Activated CD4-positive, alpha-beta memory T cell treated with anti-CD3 and anti-CD28 coated beads for 36 hours (primary cell): ENCODE measurements at regions not wholly inside any gene's neighbourhood (a gene's known extent, or its start where the extent isn't known, plus 50 kb on each side); places are given as distances from the start of the nearest gene placed in this dataset.

Source experiments
- CTCF ChIA-PET: fragments of 350-600 bp; sonication (Branson Sonifier 250); formaldehyde crosslinking; loops from one replicate; lab custom pipeline; 2021; ENCODE audit warnings: antibody characterized with exemption, inconsistent platforms; lab: Charles Lee
- POLR2A ChIA-PET: fragments of 350-600 bp; sonication (Branson Sonifier 250); formaldehyde crosslinking; loops from one replicate; lab custom pipeline; 2021; ENCODE audit warnings: antibody characterized with exemption; lab: Charles Lee
- DNase-seq: peaks from one replicate; pipeline ENCODE4 v3.0.0-alpha.2; 2020
- H3K27ac Mint-ChIP-seq: one replicate; pipeline ENCODE4 v1.8.0; 2021; ENCODE audit warnings: mixed read lengths
- H3K27me3 Mint-ChIP-seq: one replicate; pipeline ENCODE4 v1.8.0; 2021; ENCODE audit warnings: mixed read lengths
- H3K36me3 Mint-ChIP-seq: one replicate; pipeline ENCODE4 v1.8.0; 2021; ENCODE audit warnings: mixed read lengths
- H3K4me1 Mint-ChIP-seq: one replicate; pipeline ENCODE4 v1.8.0; 2021; ENCODE audit warnings: low read depth, mixed read lengths
- H3K4me3 Mint-ChIP-seq: one replicate; pipeline ENCODE4 v1.8.0; 2021; ENCODE audit warnings: mild to moderate bottlenecking, mixed read lengths
- H3K9me3 Mint-ChIP-seq: one replicate; pipeline ENCODE4 v1.8.0; 2021; ENCODE audit warnings: mixed read lengths
- intact Hi-C: fragments of 100-400 bp; cut with micrococcal nuclease; formaldehyde crosslinking; loops from one replicate; pipeline ENCODE4 v1.15.1; 2023

GRCh38 chr21:39037807-39038405 is 145.3 kb downstream of the PSMG1 start:
- no peaks in the 10 kb centered on the region for H3K36me3 Mint-ChIP-seq
- no peak overlapping the region for H3K4me3 Mint-ChIP-seq
- H3K27me3 Mint-ChIP-seq, result peaks cover 19% of the 10 kb centered on the region
- H3K4me1 Mint-ChIP-seq, result peaks cover 7% of the 10 kb centered on the region
- DNase-seq, result peak; percentile 11
- no peaks in the 10 kb centered on the region for H3K9me3 Mint-ChIP-seq
- ChIA-PET CTCF (interaction anchor here (1.2 kb wide), 1 partner anchor 47 kb away, joined by 4 read pairs; no protein-coding TSS in a partner anchor), POLR2A (no interaction called here)
- H3K27ac Mint-ChIP-seq, result no peak overlapping the region
- intact Hi-C loops, result no loop called here

- ChIA-PET CTCF (no interaction called here), POLR2A (no interaction called here)
- no peak overlapping the region for H3K4me3 Mint-ChIP-seq
- H3K9me3 Mint-ChIP-seq, result no peaks in the 10 kb centered on the region
- H3K27me3 Mint-ChIP-seq, result peaks cover 19% of the 10 kb centered on the region
- no peak for DNase-seq
- H3K27ac Mint-ChIP-seq, result no peak overlapping the region
- no peaks in the 10 kb centered on the region for H3K36me3 Mint-ChIP-seq
- peaks cover 7% of the 10 kb centered on the region for H3K4me1 Mint-ChIP-seq
- intact Hi-C loops, result no loop called here
Observed at GRCh38 chr21:39036581-39036980, 146.7 kb downstream of the PSMG1 start.

- intact Hi-C loops, result no loop called here
- no peaks in the 10 kb centered on the region for H3K36me3 Mint-ChIP-seq
- H3K4me1 Mint-ChIP-seq, result no peaks in the 10 kb centered on the region
- H3K9me3 Mint-ChIP-seq, result no peaks in the 10 kb centered on the region
- POLR2A ChIA-PET, result no interaction called here
- no peak for DNase-seq
- H3K4me3 Mint-ChIP-seq, result no peak overlapping the region
- CTCF ChIA-PET, result interaction anchor here (1.0 kb wide), 1 partner anchor 10 kb away, joined by 5 read pairs; no protein-coding TSS in a partner anchor
- H3K27ac Mint-ChIP-seq, result no peak overlapping the region
- H3K27me3 Mint-ChIP-seq, result peaks cover 19% of the 10 kb centered on the region
Observed at GRCh38 chr21:39034590-39035536, 148.4 kb downstream of the PSMG1 start.

- DNase-seq, result no peak
- Mint-ChIP-seq H3K4me3 (no peak overlapping the region), H3K27me3 (peaks cover 17% of the 10 kb centered on the region), H3K27ac (no peak overlapping the region), H3K36me3 (no peaks in the 10 kb centered on the region), H3K9me3 (no peaks in the 10 kb centered on the region), H3K4me1 (no peaks in the 10 kb centered on the region)
- ChIA-PET CTCF (interaction anchor here (1.0 kb wide), 1 partner anchor 9 kb away, joined by 5 read pairs; no protein-coding TSS in a partner anchor), POLR2A (no interaction called here)
- intact Hi-C loops, result no loop called here
Observed at GRCh38 chr21:39033878-39034589, 149.2 kb downstream of the PSMG1 start.

- Mint-ChIP-seq H3K9me3 (peaks cover 13% of the 10 kb centered on the region), H3K4me3 (no peak overlapping the region), H3K27me3 (peaks cover 8% of the 10 kb centered on the region), H3K4me1 (no peaks in the 10 kb centered on the region), H3K27ac (no peak overlapping the region), H3K36me3 (no peaks in the 10 kb centered on the region)
- POLR2A ChIA-PET, result no interaction called here
- intact Hi-C loops, result no loop called here
- DNase-seq, result no peak
- CTCF ChIA-PET, result no interaction called here
Observed at GRCh38 chr21:39029900-39030884, 153.1 kb downstream of the PSMG1 start.

GRCh38 chr21:39029086-39029755 is 154.0 kb downstream of the PSMG1 start:
- H3K4me3 Mint-ChIP-seq, result no peak overlapping the region
- H3K27ac Mint-ChIP-seq, result no peak overlapping the region
- no peaks in the 10 kb centered on the region for H3K36me3 Mint-ChIP-seq
- CTCF ChIA-PET, result no interaction called here
- H3K4me1 Mint-ChIP-seq, result no peaks in the 10 kb centered on the region
- H3K9me3 Mint-ChIP-seq, result peaks cover 15% of the 10 kb centered on the region
- DNase-seq, result no peak
- POLR2A ChIA-PET, result no interaction called here
- peaks cover 8% of the 10 kb centered on the region for H3K27me3 Mint-ChIP-seq
- intact Hi-C loops, result no loop called here

GRCh38 chr21:39025198-39025597 is 158.1 kb downstream of the PSMG1 start:
- DNase-seq, result no peak
- POLR2A ChIA-PET, result no interaction called here
- no peak overlapping the region for H3K27ac Mint-ChIP-seq
- no peak overlapping the region for H3K4me3 Mint-ChIP-seq
- peaks cover 15% of the 10 kb centered on the region for H3K9me3 Mint-ChIP-seq
- no peaks in the 10 kb centered on the region for H3K36me3 Mint-ChIP-seq
- H3K4me1 Mint-ChIP-seq, result no peaks in the 10 kb centered on the region
- peaks cover 4% of the 10 kb centered on the region for H3K27me3 Mint-ChIP-seq
- CTCF ChIA-PET, result interaction anchor here (1.2 kb wide), 1 partner anchor 9 kb away, joined by 5 read pairs; no protein-coding TSS in a partner anchor
- intact Hi-C loops, result no loop called here

- no peaks in the 10 kb centered on the region for H3K4me1 Mint-ChIP-seq
- ChIA-PET CTCF (interaction anchor here (1.2 kb wide), 1 partner anchor 9 kb away, joined by 5 read pairs; no protein-coding TSS in a partner anchor), POLR2A (no interaction called here)
- peaks cover 4% of the 10 kb centered on the region for H3K27me3 Mint-ChIP-seq
- intact Hi-C loops, result no loop called here
- H3K27ac Mint-ChIP-seq, result no peak overlapping the region
- peaks cover 15% of the 10 kb centered on the region for H3K9me3 Mint-ChIP-seq
- no peak for DNase-seq
- no peak overlapping the region for H3K4me3 Mint-ChIP-seq
- no peaks in the 10 kb centered on the region for H3K36me3 Mint-ChIP-seq
Observed at GRCh38 chr21:39024538-39024937, 158.7 kb downstream of the PSMG1 start.

- Mint-ChIP-seq H3K4me3 (no peak overlapping the region), H3K36me3 (no peaks in the 10 kb centered on the region), H3K4me1 (no peaks in the 10 kb centered on the region), H3K27ac (no peak overlapping the region), H3K9me3 (peaks cover 15% of the 10 kb centered on the region), H3K27me3 (peaks cover 4% of the 10 kb centered on the region)
- intact Hi-C loops, result no loop called here
- POLR2A ChIA-PET, result no interaction called here
- CTCF ChIA-PET, result no interaction called here
- DNase-seq, result no peak
Observed at GRCh38 chr21:39022863-39023693, 160.2 kb downstream of the PSMG1 start.

- no peak overlapping the region for H3K4me3 Mint-ChIP-seq
- H3K27ac Mint-ChIP-seq, result no peak overlapping the region
- no peaks in the 10 kb centered on the region for H3K36me3 Mint-ChIP-seq
- POLR2A ChIA-PET, result no interaction called here
- CTCF ChIA-PET, result no interaction called here
- DNase-seq, result no peak
- peaks cover 2% of the 10 kb centered on the region for H3K27me3 Mint-ChIP-seq
- peaks cover 13% of the 10 kb centered on the region for H3K9me3 Mint-ChIP-seq
- intact Hi-C loops, result no loop called here
- H3K4me1 Mint-ChIP-seq, result no peaks in the 10 kb centered on the region
Observed at GRCh38 chr21:39022466-39022862, 160.8 kb downstream of the PSMG1 start.
